Sigmoid colon (tissue), 6 donors: ENCODE measurements at regions not wholly inside any gene's neighbourhood (a gene's known extent, or its start where the extent isn't known, plus 50 kb on each side); places are given as distances from the start of the nearest gene placed in this dataset.

Experiments
- DNase-seq: peaks from one replicate; pipeline ENCODE4 v3.0.0-alpha.2; 2019
- H3K27ac ChIP-seq, 4 donors: fragments of 200-600 bp; sonication (generic); one replicate each; pipeline ENCODE4 v1.5.1; 2016 to 2019; ENCODE audit warnings: mild to moderate bottlenecking in 1 of 4
- H3K27me3 ChIP-seq, 3 donors: fragments of 200-600 bp; sonication (generic); one replicate each; pipeline ENCODE4 v1.5.1; 2019; ENCODE audit warnings: mild to moderate bottlenecking in 1 of 3
- H3K36me3 ChIP-seq, 4 donors: fragments of 200-600 bp; sonication (generic); one replicate each; pipeline ENCODE4 v1.5.1; 2016 to 2019
- H3K4me1 ChIP-seq, 4 donors: fragments of 200-600 bp; sonication (generic); one replicate each; pipeline ENCODE4 v1.5.1; 2017 to 2019
- H3K4me3 ChIP-seq, 4 donors: fragments of 200-600 bp; sonication (generic); one replicate each; pipeline ENCODE4 v1.5.1; 2017 to 2019; ENCODE audit warnings: mild to moderate bottlenecking in 2 of 4, moderate library complexity in 1 of 4
- H3K9me3 ChIP-seq, 4 donors: fragments of 200-600 bp in 3 of 4; sonication (generic) in 3 of 4; one replicate each; pipeline versions ENCODE4 v1.5.1 to v1.6.1; 2013 to 2019
- EP300 ChIP-seq, 4 donors: sonication (generic); formaldehyde crosslinking; IDR thresholded peaks; one replicate each; pipeline ENCODE4 v1.6.1; 2017; ENCODE audit warnings: antibody characterized with exemption in 4 of 4
- POLR2A ChIP-seq, 2 donors: fragments of 450-650 bp; IDR thresholded peaks; one replicate each; pipeline ENCODE4 v1.6.1; 2016; ENCODE audit warnings: antibody characterized with exemption in 2 of 2, mild to moderate bottlenecking in 2 of 2, moderate library complexity in 2 of 2
- POLR2AphosphoS5 ChIP-seq, 4 donors: sonication (generic); formaldehyde crosslinking; IDR thresholded peaks; one replicate each; pipeline ENCODE4 v1.6.1; 2017; ENCODE audit warnings: antibody characterized with exemption in 4 of 4
- WGBS, 2 donors: extraction: QIAGEN DNeasy Blood & Tissue Kit; methylation state at CpG; one replicate each; pipeline ENCODE4 v1.1.7; 2013; 5-methylcytosine and 5-hydroxymethylcytosine counted together
- intact Hi-C: fragments of 100-400 bp; cut with DNase I; formaldehyde crosslinking; loops from one replicate; pipeline ENCODE4 v1.15.1; 2023
- TF ChIP-seq, protein P1 (sequence below), 4 experiments: fragments of 450-650 bp in 3 of 4; fragments of 200-600 bp in 1 of 4; IDR thresholded peaks; one replicate each; pipeline ENCODE4 v1.5.1; 2016 to 2019; ENCODE audit warnings: antibody characterized with exemption in 4 of 4, mild to moderate bottlenecking in 3 of 4, moderate library complexity in 2 of 4
- donor health status: healthy with polysubstance abuse.
- donor health status: healthy.

DNA sequence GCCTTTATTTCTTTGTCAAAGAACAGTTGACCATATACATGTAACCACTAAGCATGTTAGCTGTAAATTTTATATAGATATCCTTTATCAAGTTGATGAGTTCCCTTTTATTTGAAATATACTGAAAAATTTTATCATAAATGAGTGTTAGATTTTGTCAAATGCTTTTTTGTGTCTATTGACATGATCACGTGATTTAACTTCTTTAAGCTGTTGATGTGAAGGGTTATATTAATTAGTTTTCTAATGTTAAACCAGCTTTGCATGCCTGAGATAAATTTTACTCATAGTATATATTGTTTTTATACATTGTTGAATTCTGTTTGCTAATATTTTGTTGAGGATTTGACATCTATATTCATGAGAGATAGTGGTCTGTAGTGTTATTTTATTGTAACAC, 241.9 kb upstream of the CDH20 start:
- no peak overlapping the region for H3K4me3 ChIP-seq
- intact Hi-C loops, result no loop called here
- no peaks in the 10 kb centered on the region for H3K36me3 ChIP-seq
- DNase-seq, result no peak
- TF ChIP-seq POLR2A (IDR thresholded peaks at IDR 0.05) (no peak), EP300 (IDR thresholded peaks at IDR 0.05) (no peak), POLR2AphosphoS5 (IDR thresholded peaks at IDR 0.05) (no peak)
- TF ChIP-seq, protein P1, sequence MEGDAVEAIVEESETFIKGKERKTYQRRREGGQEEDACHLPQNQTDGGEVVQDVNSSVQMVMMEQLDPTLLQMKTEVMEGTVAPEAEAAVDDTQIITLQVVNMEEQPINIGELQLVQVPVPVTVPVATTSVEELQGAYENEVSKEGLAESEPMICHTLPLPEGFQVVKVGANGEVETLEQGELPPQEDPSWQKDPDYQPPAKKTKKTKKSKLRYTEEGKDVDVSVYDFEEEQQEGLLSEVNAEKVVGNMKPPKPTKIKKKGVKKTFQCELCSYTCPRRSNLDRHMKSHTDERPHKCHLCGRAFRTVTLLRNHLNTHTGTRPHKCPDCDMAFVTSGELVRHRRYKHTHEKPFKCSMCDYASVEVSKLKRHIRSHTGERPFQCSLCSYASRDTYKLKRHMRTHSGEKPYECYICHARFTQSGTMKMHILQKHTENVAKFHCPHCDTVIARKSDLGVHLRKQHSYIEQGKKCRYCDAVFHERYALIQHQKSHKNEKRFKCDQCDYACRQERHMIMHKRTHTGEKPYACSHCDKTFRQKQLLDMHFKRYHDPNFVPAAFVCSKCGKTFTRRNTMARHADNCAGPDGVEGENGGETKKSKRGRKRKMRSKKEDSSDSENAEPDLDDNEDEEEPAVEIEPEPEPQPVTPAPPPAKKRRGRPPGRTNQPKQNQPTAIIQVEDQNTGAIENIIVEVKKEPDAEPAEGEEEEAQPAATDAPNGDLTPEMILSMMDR (IDR thresholded peaks at IDR 0.05), result no peak
- WGBS, 2 donors, result 89 to 91% methylated on average over 1 of the region's 1 CpG
- H3K27me3 ChIP-seq, result no peaks in the 10 kb centered on the region
- no peaks in the 10 kb centered on the region for H3K4me1 ChIP-seq
- H3K27ac ChIP-seq, result no peak overlapping the region
- H3K9me3 ChIP-seq, result no peaks in the 10 kb centered on the region

DNA sequence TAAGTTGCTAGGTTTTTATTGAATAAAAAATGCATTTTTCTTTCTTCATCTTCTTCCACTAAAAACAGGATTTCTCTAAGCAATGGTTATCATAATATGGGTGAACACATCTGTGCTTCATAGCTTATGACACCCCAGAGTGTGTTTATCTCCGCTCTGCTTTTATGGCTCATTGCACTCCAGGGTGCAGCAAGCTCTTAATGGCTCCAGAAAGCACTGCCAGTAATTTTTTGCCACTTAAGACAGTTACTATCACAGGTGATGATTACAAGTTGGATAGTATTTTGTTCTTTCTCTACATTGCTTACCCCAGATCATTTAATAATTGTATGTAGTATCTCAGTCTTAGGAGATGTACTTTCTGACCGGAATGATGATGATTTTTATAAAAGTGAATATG, 239.3 kb upstream of the CDH20 start:
- Histone ChIP-seq H3K27ac (no peak overlapping the region), H3K4me1 (no peaks in the 10 kb centered on the region), H3K36me3 (no peaks in the 10 kb centered on the region), H3K27me3 (no peaks in the 10 kb centered on the region), H3K9me3 (no peaks in the 10 kb centered on the region), H3K4me3 (no peak overlapping the region)
- TF ChIP-seq POLR2A (IDR thresholded peaks at IDR 0.05), result no peak
- TF ChIP-seq, protein P1 (IDR thresholded peaks at IDR 0.05), result no peak
- TF ChIP-seq EP300 (IDR thresholded peaks at IDR 0.05), result no peak
- no peak for TF ChIP-seq POLR2AphosphoS5 (IDR thresholded peaks at IDR 0.05)
- no peak for DNase-seq
- intact Hi-C loops, result no loop called here
- 27 to 71% methylated on average over 2 of the region's 2 CpGs for WGBS, 2 donors

DNA sequence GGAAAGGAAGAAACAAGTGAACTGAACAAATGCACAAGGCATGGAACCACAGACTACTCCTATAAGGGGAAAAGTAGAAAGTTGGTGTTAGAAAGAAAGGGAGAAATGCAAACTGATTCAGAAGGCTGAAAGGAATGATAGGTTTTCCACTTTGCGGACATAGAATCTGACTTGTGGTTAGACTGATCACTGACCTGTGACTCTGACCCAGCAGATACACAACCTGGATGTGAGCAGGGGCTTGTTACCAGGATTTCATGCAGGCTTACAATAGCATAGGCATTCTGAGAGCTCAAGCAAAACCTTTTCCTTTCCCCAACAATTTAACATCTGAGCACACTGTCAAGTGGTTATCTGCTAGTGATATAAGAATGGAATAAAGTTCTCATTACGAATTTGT, 237.0 kb upstream of the CDH20 start:
- H3K4me3 ChIP-seq, result no peak overlapping the region
- H3K4me1 ChIP-seq, result no peaks in the 10 kb centered on the region
- intact Hi-C loops, result no loop called here
- WGBS, 2 donors, result 57 to 72% methylated on average over 2 of the region's 2 CpGs
- no peak for DNase-seq
- no peaks in the 10 kb centered on the region for H3K27me3 ChIP-seq
- no peaks in the 10 kb centered on the region for H3K36me3 ChIP-seq
- H3K27ac ChIP-seq, result no peak overlapping the region
- no peaks in the 10 kb centered on the region for H3K9me3 ChIP-seq
- no peak for TF ChIP-seq EP300 (IDR thresholded peaks at IDR 0.05)
- TF ChIP-seq POLR2AphosphoS5 (IDR thresholded peaks at IDR 0.05), result no peak
- no peak for TF ChIP-seq POLR2A (IDR thresholded peaks at IDR 0.05)
- TF ChIP-seq, protein P1 (IDR thresholded peaks at IDR 0.05), result no peak

DNA sequence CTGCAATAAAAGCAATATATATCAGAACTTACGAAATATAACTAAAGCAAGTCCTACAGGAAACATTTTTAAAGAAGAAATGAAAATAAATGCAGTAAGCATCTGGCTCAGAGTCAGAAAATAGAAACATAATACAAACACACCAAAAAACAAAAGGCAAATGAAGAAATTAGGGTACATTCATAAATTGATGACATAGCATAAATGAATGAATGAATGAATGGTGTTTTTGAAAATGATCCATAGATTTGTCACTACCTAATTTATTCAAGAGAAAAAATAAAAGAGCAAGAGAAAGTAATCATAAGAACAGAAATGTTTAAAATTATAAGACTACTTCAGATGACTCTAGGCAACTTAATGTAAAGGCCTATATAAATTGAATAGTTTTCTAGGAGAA, 226.1 kb upstream of the CDH20 start:
- H3K4me3 ChIP-seq, result no peak overlapping the region
- no peak for DNase-seq
- H3K36me3 ChIP-seq, result no peaks in the 10 kb centered on the region
- TF ChIP-seq, protein P1 (IDR thresholded peaks at IDR 0.05), result no peak
- TF ChIP-seq POLR2A (IDR thresholded peaks at IDR 0.05), result no peak
- no peak for TF ChIP-seq EP300 (IDR thresholded peaks at IDR 0.05)
- TF ChIP-seq POLR2AphosphoS5 (IDR thresholded peaks at IDR 0.05), result no peak
- no peaks in the 10 kb centered on the region for H3K27me3 ChIP-seq
- H3K27ac ChIP-seq, result no peak overlapping the region
- intact Hi-C loops, result no loop called here
- no peaks in the 10 kb centered on the region for H3K4me1 ChIP-seq
- WGBS, 2 donors, result 78 to 79% methylated on average over 1 of the region's 1 CpG
- no peaks in the 10 kb centered on the region for H3K9me3 ChIP-seq

DNA sequence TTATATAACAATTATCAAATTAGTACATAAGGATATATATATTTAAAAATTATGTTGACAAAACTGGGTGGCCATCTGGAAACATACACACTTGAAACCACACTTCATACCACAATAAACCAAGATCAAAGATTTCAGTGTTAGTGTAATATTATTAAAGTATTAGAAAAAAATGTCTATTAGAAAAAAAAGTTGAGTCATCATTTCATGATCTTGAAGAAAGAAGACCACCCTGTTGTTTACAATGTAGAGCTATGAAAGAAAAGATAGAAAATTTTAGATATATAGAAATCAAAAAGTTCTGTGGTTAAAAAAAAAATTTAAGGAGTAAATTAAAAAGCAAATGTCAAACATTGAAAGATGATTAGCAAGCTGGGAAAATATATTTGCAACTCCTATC, 224.5 kb upstream of the CDH20 start:
- Histone ChIP-seq H3K4me3 (no peak overlapping the region), H3K4me1 (no peaks in the 10 kb centered on the region), H3K27ac (no peak overlapping the region), H3K9me3 (no peaks in the 10 kb centered on the region), H3K36me3 (no peaks in the 10 kb centered on the region), H3K27me3 (no peaks in the 10 kb centered on the region)
- no peak for DNase-seq
- intact Hi-C loops, result no loop called here
- no peak for TF ChIP-seq POLR2AphosphoS5 (IDR thresholded peaks at IDR 0.05)
- no peak for TF ChIP-seq POLR2A (IDR thresholded peaks at IDR 0.05)
- TF ChIP-seq, protein P1 (IDR thresholded peaks at IDR 0.05), result no peak
- TF ChIP-seq EP300 (IDR thresholded peaks at IDR 0.05), result no peak
